Cerebellar cortex (tissue), 1 donor: ENCODE measurements at regions not wholly inside any gene's neighbourhood (a gene's known extent, or its start where the extent isn't known, plus 50 kb on each side); places are given as distances from the start of the nearest gene placed in this dataset.

Experiments used
- DNase-seq: peaks from one replicate; pipeline ENCODE4 v3.0.0-alpha.2; 2015; ENCODE audit warnings: low spot score

DNA sequence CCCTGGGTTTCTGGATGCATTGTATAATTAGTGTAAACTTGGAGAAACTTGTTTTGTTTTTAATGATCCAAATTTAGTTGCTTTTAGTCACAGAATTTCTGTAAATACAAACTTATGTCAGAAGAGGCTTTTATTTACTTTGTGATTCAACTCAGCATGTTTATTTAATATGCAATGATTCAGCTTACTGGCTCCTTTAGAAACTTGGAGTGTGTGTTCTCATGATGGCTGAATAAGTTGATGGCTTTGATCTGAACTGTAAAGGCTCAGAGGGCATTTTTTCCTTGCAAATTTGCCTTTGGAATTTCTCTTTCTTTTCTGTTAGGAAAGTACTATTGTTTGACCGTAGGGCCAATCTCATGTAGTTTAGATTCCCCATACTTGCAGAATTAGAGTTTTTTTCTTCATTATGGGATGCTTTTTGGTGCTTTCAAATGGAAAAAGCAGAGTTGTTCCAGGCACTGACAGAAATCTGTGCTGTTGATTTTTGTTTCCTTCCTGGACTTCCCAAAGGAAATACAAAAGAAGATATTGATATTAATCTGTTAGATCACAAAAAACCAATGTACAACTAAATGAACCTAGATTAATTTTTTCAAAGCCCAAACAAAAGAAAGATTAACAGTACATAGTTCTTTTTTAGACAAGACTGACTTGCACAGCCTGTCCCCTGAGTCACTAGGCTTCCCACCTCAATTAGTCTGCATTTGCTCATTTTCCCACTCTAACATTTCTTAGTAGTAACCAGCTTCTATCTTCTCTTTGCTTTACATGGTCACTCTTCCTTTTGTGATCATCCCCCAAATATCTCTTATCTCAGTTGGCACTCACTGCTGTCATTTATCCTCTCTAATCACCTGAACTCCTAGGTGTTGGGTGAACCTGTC lies 96.8 kb upstream of the AGR3 start:
- no peak for DNase-seq

DNA sequence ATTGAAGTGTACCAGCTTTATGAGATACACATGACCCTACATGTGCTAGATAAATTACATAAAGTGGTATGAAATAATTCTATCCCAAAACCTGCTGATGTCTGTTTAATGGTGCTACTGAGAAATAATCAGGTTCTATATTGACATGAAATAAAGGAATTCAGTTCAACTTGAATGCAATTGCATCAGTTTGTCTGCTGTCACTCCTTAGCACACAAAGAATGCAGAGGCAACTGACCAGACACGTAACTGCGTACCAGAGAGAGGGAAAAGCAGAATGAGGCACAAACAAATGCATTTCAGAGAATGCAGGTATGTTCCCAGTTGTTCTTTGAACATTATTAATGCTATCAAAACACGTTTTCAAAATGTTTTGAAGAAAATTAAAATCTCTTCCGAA lies 98.8 kb upstream of the AGR3 start:
- no peak for DNase-seq

DNA sequence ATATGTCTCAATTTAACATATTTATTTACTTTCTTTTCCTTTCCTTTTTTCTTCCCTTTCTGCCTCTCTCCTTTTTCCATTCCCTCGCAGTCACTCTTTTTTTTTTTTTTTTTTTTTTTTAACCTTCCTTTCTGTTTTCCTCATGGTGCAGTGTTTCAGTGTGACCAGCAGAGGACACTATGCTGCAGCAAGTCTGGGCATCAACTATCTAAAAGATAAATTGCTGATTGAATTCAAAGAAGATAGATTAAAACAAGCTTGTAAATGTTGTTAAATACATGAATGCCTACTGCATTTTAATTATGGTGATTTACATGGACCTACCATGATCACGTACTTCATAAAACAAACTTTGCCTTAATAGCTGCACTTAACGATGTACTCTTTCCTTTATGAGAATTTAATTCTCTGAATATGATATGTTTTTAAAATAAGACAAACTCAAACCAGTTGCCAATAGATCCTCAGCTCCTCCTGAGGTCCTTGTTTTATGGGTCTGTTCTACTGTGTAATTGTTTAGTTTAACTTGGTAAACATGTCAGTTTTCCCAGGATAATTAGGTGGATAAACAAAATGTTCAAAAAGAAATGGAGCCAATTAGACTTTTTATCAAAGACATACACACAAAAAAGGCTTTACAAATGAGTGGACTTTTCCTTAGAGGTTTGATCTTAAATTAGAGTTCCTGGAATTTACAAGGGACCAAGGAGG lies 101.0 kb upstream of the AGR3 start:
- peak; percentile 28 for DNase-seq

GRCh38 chr7:16984375-16984774 lies 102.6 kb upstream of the AGR3 start:
- DNase-seq: no peak

- no peak for DNase-seq
These were observed 103.8 kb upstream of the AGR3 start for GRCh38 chr7:16985621-16986020.

DNA sequence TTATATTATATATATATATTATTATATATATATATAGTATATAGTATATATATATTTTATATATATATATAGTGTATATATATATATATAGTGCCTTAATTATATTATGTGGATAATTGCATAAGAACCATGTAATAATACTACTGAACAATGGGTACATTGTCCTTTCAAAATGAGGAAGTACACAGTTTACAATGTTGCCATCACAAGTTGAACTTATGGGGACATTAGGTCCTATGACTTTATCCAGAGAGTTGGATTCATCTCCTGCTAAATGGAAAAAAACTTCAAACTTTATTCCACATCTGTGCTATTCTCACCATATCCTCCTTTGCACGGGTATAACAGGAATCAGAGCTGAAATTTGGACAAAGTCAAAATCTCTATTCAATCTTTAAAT lies 105.0 kb upstream of the AGR3 start:
- DNase-seq: no peak

GRCh38 chr7:16989811-16990413 lies 108.1 kb upstream of the AGR3 start:
- DNase-seq: peak; percentile 13

- DNase-seq: no peak
These were observed 109.8 kb upstream of the AGR3 start for GRCh38 chr7:16991551-16991950.

GRCh38 chr7:16993543-16993942 lies 111.8 kb upstream of the AGR3 start:
- no peak for DNase-seq

DNA sequence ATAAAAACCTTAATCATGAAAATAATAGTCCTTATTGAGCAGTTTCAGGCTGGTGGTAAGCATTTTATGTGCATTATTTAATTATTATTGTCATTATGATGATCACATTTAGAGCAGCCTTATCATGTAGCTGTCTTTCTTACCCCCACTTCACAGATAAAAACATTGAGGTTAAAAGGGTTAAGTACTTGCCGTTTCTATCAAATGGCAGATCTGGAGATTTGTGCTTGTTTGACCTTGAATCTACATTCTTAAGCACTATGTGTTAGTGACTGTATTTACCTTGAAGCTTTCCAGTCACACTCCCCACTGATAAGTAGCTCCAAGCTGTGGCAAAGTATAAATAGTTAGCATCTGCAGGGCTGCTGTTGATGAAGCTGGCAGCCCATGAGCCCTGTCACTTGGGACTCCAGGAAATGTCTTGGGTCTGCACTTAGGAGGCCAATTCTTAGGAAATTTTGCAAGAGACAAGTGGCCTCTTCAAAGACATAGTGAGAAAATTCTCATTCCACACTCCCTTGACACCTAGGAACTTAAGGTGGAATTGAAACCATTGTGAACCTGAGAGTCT lies 116.8 kb upstream of the AGR3 start:
- no peak for DNase-seq

- no peak for DNase-seq
These were observed 117.9 kb upstream of the AGR3 start for GRCh38 chr7:16999541-17000267.

- DNase-seq: no peak
These were observed 123.5 kb upstream of the AGR3 start for GRCh38 chr7:17005271-17005670.

DNA sequence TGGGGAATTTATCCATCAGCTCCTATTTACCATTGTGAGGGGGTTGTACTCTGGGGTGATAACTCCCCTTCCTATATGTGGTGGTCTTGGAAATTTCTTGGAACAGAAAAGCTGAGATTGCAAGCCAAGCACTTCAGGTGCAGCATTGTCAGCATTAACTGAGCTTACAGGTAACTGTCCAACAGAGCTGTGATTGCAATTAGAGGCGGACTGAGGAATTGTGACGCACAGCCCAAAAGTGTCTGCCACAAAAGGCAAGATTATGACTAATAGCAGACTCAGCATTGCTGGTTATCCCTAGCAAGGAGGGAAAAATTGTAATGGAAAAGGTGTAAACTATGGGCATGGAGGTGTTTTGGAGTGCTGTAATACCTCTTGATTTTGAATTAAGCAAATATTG lies 126.1 kb upstream of the AGR3 start:
- DNase-seq: no peak

- DNase-seq: no peak
These were observed 127.4 kb upstream of the AGR3 start for GRCh38 chr7:17009007-17009719.

GRCh38 chr7:17009933-17010332 lies 128.2 kb upstream of the AGR3 start:
- DNase-seq: no peak

GRCh38 chr7:17010637-17011300 lies 129.0 kb upstream of the AGR3 start:
- no peak for DNase-seq

DNA sequence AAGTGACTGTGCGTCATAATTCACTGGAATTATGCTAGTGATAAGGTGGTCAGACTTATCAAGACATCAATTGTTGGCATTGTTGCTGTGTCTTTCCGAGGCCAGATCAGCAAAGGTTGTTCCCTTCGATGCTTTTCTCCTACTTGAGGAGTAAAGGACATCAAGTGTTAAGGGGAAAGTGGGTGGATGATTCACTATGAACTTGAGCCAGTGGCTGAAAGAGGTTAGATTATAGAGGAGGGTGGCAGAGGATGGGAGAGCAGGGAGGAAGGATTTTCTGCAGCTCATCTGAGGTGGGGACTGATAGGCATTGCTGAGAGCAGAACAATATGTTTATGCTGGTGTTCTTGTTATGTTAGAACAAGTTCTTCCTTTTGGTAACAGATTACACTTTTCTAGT lies 131.4 kb upstream of the AGR3 start:
- DNase-seq: no peak

DNA sequence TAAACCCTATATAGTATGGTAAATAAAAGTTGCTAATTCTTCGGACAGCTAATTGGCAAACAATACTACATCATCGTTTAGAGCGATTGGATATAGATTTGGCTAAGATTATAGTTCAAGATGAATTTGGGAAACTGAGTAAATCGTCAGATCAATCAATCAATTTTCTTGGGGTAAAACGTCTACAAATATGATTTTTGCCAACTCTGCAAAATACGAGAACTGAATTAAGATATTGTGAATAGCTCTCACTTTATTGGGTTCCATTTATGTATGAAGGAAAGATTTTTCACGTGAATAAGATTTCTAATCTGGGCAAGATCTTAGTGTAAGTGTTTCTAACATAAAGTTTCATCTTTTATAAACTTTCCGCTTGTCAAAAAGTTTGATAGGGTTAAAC lies 132.9 kb upstream of the AGR3 start:
- DNase-seq: no peak

DNA sequence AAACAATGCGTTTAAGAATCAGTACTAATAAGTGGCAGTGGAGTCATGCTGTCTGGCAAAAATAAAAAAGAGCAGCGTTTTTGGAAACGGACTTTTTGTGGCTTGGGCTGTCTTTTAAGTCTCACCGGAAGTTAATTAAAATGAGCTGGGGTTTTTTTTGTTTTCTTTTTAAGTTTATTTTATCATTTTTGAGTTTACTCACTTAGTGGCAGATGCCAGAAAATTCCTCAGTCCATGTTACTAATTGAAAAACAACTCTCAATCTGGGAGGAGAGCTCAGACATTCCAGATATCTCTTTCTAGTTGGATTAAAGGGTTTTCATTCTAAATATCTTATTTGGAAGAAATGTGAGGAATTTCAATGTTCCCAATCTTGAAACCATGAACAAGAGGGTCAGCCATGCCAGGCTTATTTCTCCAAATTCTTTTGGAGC lies 133.8 kb upstream of the AGR3 start:
- no peak for DNase-seq

- DNase-seq: no peak
These were observed 134.7 kb upstream of the AGR3 start for GRCh38 chr7:17016402-17017010.
